ENCODE measurements at regions not wholly inside any gene's neighbourhood (a gene's known extent, or its start where the extent isn't known, plus 50 kb on each side); places are given as distances from the start of the nearest gene placed in this dataset.

DNA sequence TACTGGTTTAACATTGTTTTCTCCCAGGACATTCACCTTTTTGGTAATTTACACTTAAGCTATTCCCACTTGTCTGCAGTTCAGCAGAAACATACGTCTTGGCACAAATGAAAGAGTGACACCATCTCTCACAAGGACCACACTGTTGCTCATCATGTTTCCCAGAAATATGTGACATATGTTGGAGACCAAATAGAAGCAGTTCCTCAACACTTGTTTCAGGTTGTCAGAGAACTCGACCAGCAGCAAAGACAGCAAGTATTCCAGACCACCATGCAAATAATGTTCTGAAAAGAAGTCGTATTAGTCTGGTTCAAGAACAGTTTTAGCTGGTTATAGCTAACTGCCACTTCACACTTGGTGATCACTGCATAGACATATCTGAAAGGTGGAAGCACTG, 81.3 kb upstream of the KLF6 start:
- intact Hi-C loops (cut with micrococcal nuclease; ENCODE audit: unreplicated experiment) = no loop called here

DNA sequence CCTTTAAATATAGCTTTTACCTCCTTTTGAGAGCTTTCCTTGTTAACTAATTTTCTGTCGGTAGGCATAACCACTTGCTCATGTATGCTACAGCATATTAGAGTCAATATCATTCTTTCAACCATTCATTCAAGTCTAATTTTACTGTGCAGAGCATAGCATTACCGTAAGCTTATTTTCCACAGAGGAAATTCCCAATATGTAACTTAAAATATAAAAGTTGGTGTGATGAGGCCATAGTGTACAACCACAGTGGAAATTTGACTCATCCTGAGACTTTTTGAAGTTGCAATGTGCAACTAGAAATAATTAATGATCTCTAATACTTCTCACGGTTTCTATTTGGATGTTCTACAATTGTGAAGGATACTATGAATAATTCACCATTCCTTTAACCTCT, 80.6 kb upstream of the KLF6 start:
- no peak for TF ChIP-seq EZH2 (IDR thresholded peaks at IDR 0.05; ENCODE audit: low read depth)
- TF ChIP-seq, protein P1, sequence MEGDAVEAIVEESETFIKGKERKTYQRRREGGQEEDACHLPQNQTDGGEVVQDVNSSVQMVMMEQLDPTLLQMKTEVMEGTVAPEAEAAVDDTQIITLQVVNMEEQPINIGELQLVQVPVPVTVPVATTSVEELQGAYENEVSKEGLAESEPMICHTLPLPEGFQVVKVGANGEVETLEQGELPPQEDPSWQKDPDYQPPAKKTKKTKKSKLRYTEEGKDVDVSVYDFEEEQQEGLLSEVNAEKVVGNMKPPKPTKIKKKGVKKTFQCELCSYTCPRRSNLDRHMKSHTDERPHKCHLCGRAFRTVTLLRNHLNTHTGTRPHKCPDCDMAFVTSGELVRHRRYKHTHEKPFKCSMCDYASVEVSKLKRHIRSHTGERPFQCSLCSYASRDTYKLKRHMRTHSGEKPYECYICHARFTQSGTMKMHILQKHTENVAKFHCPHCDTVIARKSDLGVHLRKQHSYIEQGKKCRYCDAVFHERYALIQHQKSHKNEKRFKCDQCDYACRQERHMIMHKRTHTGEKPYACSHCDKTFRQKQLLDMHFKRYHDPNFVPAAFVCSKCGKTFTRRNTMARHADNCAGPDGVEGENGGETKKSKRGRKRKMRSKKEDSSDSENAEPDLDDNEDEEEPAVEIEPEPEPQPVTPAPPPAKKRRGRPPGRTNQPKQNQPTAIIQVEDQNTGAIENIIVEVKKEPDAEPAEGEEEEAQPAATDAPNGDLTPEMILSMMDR (conservative IDR thresholded peaks at IDR 0.05) = no peak
- no peak for DNase-seq
- peaks cover 10% of the 10 kb centered on the region for H3K4me1 ChIP-seq (replicated peaks; ENCODE audit: insufficient read depth)
- H3K79me2 ChIP-seq (ENCODE audit: low read depth) = no peaks in the 10 kb centered on the region
- no peaks in the 10 kb centered on the region for H4K20me1 ChIP-seq (ENCODE audit: insufficient read depth)
- no peaks in the 10 kb centered on the region for H3F3A ChIP-seq (ENCODE audit: insufficient read depth, low read depth)
- no peaks in the 10 kb centered on the region for H3K9me2 ChIP-seq (ENCODE audit: insufficient read depth)
- no TSS peak for BruUV-seq (replicated peaks)
- H3K36me3 ChIP-seq (ENCODE audit: low read depth) = no peaks in the 10 kb centered on the region
- no peaks in the 10 kb centered on the region for H3K9me3 ChIP-seq (ENCODE audit: insufficient read depth, low read depth)
- H3K4me2 ChIP-seq = no peak overlapping the region
- intact Hi-C loops (cut with micrococcal nuclease; ENCODE audit: unreplicated experiment) = no loop called here
- CTCF ChIA-PET = interaction anchor here (0.5 kb wide), 1 partner anchor 104 kb away, joined by 5 read pairs; no protein-coding TSS in a partner anchor
- POLR2A ChIA-PET (ENCODE audit: unreplicated experiment) = interaction anchor here (0.6 to 0.8 kb wide), 2 partner anchors 109 to 1184 kb away, joined by 7 read pairs; no protein-coding TSS in a partner anchor
- H3K27ac ChIP-seq = no peak overlapping the region
- no peak overlapping the region for H2AFZ ChIP-seq
- H3K4me3 ChIP-seq = no peak overlapping the region
- no peaks in the 10 kb centered on the region for H3K27me3 ChIP-seq (ENCODE audit: insufficient read depth, low read depth)

More for the DNA sequence above, 81.3 kb upstream of the KLF6 start:
- H3F3A ChIP-seq (ENCODE audit: insufficient read depth, low read depth) = no peaks in the 10 kb centered on the region
- no peak overlapping the region for H3K4me3 ChIP-seq
- H3K4me2 ChIP-seq = no peak overlapping the region
- peaks cover 10% of the 10 kb centered on the region for H3K4me1 ChIP-seq (replicated peaks; ENCODE audit: insufficient read depth)
- no peak for DNase-seq
- ChIA-PET CTCF (no interaction called here), POLR2A (ENCODE audit: unreplicated experiment) (interaction anchor here (0.8 kb wide), 1 partner anchor 108 kb away, joined by 7 read pairs; no protein-coding TSS in a partner anchor)
- TF ChIP-seq EZH2 (IDR thresholded peaks at IDR 0.05; ENCODE audit: low read depth) = no peak
- TF ChIP-seq, protein P1 (conservative IDR thresholded peaks at IDR 0.05) = no peak
- H3K27me3 ChIP-seq (ENCODE audit: insufficient read depth, low read depth) = no peaks in the 10 kb centered on the region
- no peaks in the 10 kb centered on the region for H3K9me2 ChIP-seq (ENCODE audit: insufficient read depth)
- H3K27ac ChIP-seq = no peak overlapping the region
- no peaks in the 10 kb centered on the region for H3K79me2 ChIP-seq (ENCODE audit: low read depth)
- no TSS peak for BruUV-seq (replicated peaks)
- H2AFZ ChIP-seq = no peak overlapping the region
- H3K36me3 ChIP-seq (ENCODE audit: low read depth) = no peaks in the 10 kb centered on the region
- H4K20me1 ChIP-seq (ENCODE audit: insufficient read depth) = no peaks in the 10 kb centered on the region
- H3K9me3 ChIP-seq (ENCODE audit: insufficient read depth, low read depth) = no peaks in the 10 kb centered on the region

DNA sequence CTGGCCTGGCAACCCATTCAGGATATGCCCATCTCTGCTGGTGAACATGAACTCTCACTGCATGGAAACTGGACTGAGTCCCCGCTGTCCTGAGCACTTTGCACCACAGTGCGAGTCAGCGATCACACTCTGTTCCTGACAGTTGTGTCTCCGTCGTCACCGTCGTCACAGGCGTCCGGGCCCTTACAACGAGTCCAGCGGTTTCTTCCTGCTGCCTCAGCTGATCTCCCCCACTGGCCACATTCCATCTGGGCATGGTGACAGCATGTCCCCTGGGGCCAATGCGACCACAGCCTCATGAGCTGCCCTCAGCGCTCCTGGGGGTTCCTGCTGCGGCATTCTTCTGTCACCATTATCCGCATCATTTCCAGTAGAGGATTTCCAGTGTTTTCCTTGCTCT, 76.8 kb upstream of the KLF6 start:
- Histone ChIP-seq H3K4me1 (replicated peaks; ENCODE audit: insufficient read depth) (no peaks in the 10 kb centered on the region), H3K27me3 (ENCODE audit: insufficient read depth, low read depth) (no peaks in the 10 kb centered on the region), H4K20me1 (ENCODE audit: insufficient read depth) (no peaks in the 10 kb centered on the region), H2AFZ (no peak overlapping the region), H3K79me2 (ENCODE audit: low read depth) (no peaks in the 10 kb centered on the region), H3K9me2 (ENCODE audit: insufficient read depth) (no peaks in the 10 kb centered on the region), H3K4me2 (no peak overlapping the region), H3K36me3 (ENCODE audit: low read depth) (no peaks in the 10 kb centered on the region), H3K4me3 (no peak overlapping the region), H3F3A (ENCODE audit: insufficient read depth, low read depth) (no peaks in the 10 kb centered on the region), H3K27ac (no peak overlapping the region), H3K9me3 (ENCODE audit: insufficient read depth, low read depth) (no peaks in the 10 kb centered on the region)
- intact Hi-C loops (cut with micrococcal nuclease; ENCODE audit: unreplicated experiment) = no loop called here
- ChIA-PET POLR2A (ENCODE audit: unreplicated experiment) (no interaction called here), CTCF (no interaction called here)
- no TSS peak for BruUV-seq (replicated peaks)
- DNase-seq = no peak
- TF ChIP-seq, protein P1 (conservative IDR thresholded peaks at IDR 0.05) = no peak
- no peak for TF ChIP-seq EZH2 (IDR thresholded peaks at IDR 0.05; ENCODE audit: low read depth)
